SK-N-SH treated with all-trans-retinoic acid at 6 μM for 48 hours (cell line): ENCODE measurements at regions not wholly inside any gene's neighbourhood (a gene's known extent, or its start where the extent isn't known, plus 50 kb on each side); places are given as distances from the start of the nearest gene placed in this dataset.

Source experiments
- CSDC2 ChIP-seq: fragments of 250-450 bp; sonication (Bioruptor Pico); IDR thresholded peaks from 2 replicates; pipeline ENCODE4 v1.5.0; 2020; ENCODE audit warnings: mild to moderate bottlenecking, moderate library complexity
- TCF4 ChIP-seq: fragments of 250-450 bp; sonication (Bioruptor Pico); IDR thresholded peaks from 2 replicates; pipeline ENCODE4 v1.8.0; 2021; ENCODE audit warnings: mild to moderate bottlenecking, moderate library complexity, borderline replicate concordance
- ZC3H10 ChIP-seq: fragments of 250-450 bp; sonication (Bioruptor Pico); IDR thresholded peaks from 2 replicates; pipeline ENCODE4 v1.5.1; 2021; ENCODE audit warnings: mild to moderate bottlenecking, moderate library complexity
- ZNF70 ChIP-seq: fragments of 450-650 bp; formaldehyde crosslinking; IDR thresholded peaks from 2 replicates; pipeline ENCODE4 v1.5.0; 2020; ENCODE audit warnings: mild to moderate bottlenecking, moderate library complexity
- TF ChIP-seq, protein P1 (sequence below): fragments of 250-450 bp; sonication (Bioruptor Pico); IDR thresholded peaks from 2 replicates; pipeline ENCODE4 v1.8.0; 2020; ENCODE audit warnings: mild to moderate bottlenecking, moderate library complexity, borderline replicate concordance
- TF ChIP-seq, protein P2 (sequence below): fragments of 250-450 bp; sonication (Bioruptor Pico); IDR thresholded peaks from 2 replicates; pipeline ENCODE4 v1.5.1; 2020; ENCODE audit warnings: low read depth, mild to moderate bottlenecking, moderate library complexity

GRCh38 chr4:116598980-116599789 is 486.2 kb downstream of the TRAM1L1 start:
- TF ChIP-seq TCF4 (CRISPR knock-in tag) (no peak), ZNF70 (CRISPR knock-in tag) (no peak), ZC3H10 (no peak), CSDC2 (CRISPR knock-in tag) (no peak)
- TF ChIP-seq, protein P1, sequence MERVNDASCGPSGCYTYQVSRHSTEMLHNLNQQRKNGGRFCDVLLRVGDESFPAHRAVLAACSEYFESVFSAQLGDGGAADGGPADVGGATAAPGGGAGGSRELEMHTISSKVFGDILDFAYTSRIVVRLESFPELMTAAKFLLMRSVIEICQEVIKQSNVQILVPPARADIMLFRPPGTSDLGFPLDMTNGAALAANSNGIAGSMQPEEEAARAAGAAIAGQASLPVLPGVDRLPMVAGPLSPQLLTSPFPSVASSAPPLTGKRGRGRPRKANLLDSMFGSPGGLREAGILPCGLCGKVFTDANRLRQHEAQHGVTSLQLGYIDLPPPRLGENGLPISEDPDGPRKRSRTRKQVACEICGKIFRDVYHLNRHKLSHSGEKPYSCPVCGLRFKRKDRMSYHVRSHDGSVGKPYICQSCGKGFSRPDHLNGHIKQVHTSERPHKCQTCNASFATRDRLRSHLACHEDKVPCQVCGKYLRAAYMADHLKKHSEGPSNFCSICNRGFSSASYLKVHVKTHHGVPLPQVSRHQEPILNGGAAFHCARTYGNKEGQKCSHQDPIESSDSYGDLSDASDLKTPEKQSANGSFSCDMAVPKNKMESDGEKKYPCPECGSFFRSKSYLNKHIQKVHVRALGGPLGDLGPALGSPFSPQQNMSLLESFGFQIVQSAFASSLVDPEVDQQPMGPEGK (CRISPR knock-in tag) = no peak
- TF ChIP-seq, protein P2, sequence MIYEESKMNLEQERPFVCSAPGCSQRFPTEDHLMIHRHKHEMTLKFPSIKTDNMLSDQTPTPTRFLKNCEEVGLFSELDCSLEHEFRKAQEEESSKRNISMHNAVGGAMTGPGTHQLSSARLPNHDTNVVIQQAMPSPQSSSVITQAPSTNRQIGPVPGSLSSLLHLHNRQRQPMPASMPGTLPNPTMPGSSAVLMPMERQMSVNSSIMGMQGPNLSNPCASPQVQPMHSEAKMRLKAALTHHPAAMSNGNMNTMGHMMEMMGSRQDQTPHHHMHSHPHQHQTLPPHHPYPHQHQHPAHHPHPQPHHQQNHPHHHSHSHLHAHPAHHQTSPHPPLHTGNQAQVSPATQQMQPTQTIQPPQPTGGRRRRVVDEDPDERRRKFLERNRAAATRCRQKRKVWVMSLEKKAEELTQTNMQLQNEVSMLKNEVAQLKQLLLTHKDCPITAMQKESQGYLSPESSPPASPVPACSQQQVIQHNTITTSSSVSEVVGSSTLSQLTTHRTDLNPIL (CRISPR knock-in tag) = no peak
